Glutamatergic neuron (in vitro differentiated cells): ENCODE measurements at regions not wholly inside any gene's neighbourhood (a gene's known extent, or its start where the extent isn't known, plus 50 kb on each side); places are given as distances from the start of the nearest gene placed in this dataset.

Experiments used
- DNase-seq: peaks from one replicate; pipeline ENCODE4 v3.0.0; 2022
- H3K27ac Mint-ChIP-seq: one replicate; pipeline ENCODE4 v1.8.0; 2020; ENCODE audit warnings: mild to moderate bottlenecking, mixed read lengths, inconsistent platforms; ENCODE audit not compliant: unreplicated experiment
- H3K27me3 Mint-ChIP-seq: one replicate; pipeline ENCODE4 v1.8.0; 2020; ENCODE audit warnings: mild to moderate bottlenecking, moderate library complexity, mixed read lengths, inconsistent platforms; ENCODE audit not compliant: unreplicated experiment
- H3K36me3 Mint-ChIP-seq: one replicate; pipeline ENCODE4 v1.8.0; 2020; ENCODE audit warnings: mild to moderate bottlenecking, mixed read lengths, inconsistent platforms; ENCODE audit not compliant: unreplicated experiment
- H3K4me1 Mint-ChIP-seq: one replicate; pipeline ENCODE4 v1.8.0; 2020; ENCODE audit warnings: mild to moderate bottlenecking, low read depth, mixed read lengths, inconsistent platforms; ENCODE audit not compliant: unreplicated experiment
- H3K4me3 Mint-ChIP-seq: one replicate; pipeline ENCODE4 v1.8.0; 2020; ENCODE audit warnings: mild to moderate bottlenecking, mixed read lengths, inconsistent platforms; ENCODE audit not compliant: unreplicated experiment
- H3K9me3 Mint-ChIP-seq: one replicate; pipeline ENCODE4 v1.8.0; 2020; ENCODE audit warnings: mild to moderate bottlenecking, moderate library complexity, mixed read lengths, inconsistent platforms; ENCODE audit not compliant: unreplicated experiment
- TF ChIP-seq, protein P1 (sequence below): fragments of 200-600 bp; sonication (generic); IDR thresholded peaks from one replicate; pipeline ENCODE4 v1.5.0; 2021; ENCODE audit not compliant: partially characterized antibody, unreplicated experiment

DNA sequence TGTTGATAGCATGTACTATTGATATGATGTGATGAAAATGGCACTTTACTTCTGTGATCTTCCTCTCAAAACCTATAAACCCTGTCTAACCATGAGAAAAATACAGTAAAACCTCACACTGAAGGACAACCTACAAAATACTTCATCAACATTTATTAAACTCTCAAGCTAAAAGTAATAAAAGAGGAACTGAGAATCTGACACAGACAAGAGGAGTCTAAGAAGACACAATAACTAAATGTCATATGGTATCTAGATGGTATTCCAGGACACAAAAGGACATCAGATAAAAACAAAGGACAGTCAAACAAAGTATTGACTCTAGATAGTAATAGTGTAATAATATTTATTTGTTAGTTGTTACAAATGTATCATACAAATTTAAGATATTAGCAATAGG is 655.3 kb downstream of the SH3BGRL start:
- no peak overlapping the region for H3K27ac Mint-ChIP-seq
- H3K36me3 Mint-ChIP-seq, result no peaks in the 10 kb centered on the region
- DNase-seq, result no peak
- H3K4me1 Mint-ChIP-seq, result no peaks in the 10 kb centered on the region
- H3K4me3 Mint-ChIP-seq, result no peak overlapping the region
- H3K9me3 Mint-ChIP-seq, result no peaks in the 10 kb centered on the region
- no peaks in the 10 kb centered on the region for H3K27me3 Mint-ChIP-seq
- TF ChIP-seq, protein P1, sequence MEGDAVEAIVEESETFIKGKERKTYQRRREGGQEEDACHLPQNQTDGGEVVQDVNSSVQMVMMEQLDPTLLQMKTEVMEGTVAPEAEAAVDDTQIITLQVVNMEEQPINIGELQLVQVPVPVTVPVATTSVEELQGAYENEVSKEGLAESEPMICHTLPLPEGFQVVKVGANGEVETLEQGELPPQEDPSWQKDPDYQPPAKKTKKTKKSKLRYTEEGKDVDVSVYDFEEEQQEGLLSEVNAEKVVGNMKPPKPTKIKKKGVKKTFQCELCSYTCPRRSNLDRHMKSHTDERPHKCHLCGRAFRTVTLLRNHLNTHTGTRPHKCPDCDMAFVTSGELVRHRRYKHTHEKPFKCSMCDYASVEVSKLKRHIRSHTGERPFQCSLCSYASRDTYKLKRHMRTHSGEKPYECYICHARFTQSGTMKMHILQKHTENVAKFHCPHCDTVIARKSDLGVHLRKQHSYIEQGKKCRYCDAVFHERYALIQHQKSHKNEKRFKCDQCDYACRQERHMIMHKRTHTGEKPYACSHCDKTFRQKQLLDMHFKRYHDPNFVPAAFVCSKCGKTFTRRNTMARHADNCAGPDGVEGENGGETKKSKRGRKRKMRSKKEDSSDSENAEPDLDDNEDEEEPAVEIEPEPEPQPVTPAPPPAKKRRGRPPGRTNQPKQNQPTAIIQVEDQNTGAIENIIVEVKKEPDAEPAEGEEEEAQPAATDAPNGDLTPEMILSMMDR, result no peak

GRCh38 chrX:81866873-81867272 is 665.0 kb downstream of the SH3BGRL start:
- Mint-ChIP-seq H3K27me3 (no peaks in the 10 kb centered on the region), H3K9me3 (no peaks in the 10 kb centered on the region), H3K27ac (no peak overlapping the region), H3K36me3 (peaks cover 6% of the 10 kb centered on the region), H3K4me1 (no peaks in the 10 kb centered on the region), H3K4me3 (no peak overlapping the region)
- TF ChIP-seq, protein P1, result no peak
- DNase-seq, result no peak

GRCh38 chrX:81868979-81869378 is 667.1 kb downstream of the SH3BGRL start:
- no peaks in the 10 kb centered on the region for H3K9me3 Mint-ChIP-seq
- no peak for DNase-seq
- H3K36me3 Mint-ChIP-seq, result peaks cover 6% of the 10 kb centered on the region
- H3K27ac Mint-ChIP-seq, result no peak overlapping the region
- no peaks in the 10 kb centered on the region for H3K27me3 Mint-ChIP-seq
- H3K4me1 Mint-ChIP-seq, result no peaks in the 10 kb centered on the region
- TF ChIP-seq, protein P1, result no peak
- H3K4me3 Mint-ChIP-seq, result no peak overlapping the region

GRCh38 chrX:81874807-81875206 is 672.9 kb downstream of the SH3BGRL start:
- no peak for DNase-seq
- H3K9me3 Mint-ChIP-seq, result no peaks in the 10 kb centered on the region
- H3K36me3 Mint-ChIP-seq, result no peaks in the 10 kb centered on the region

GRCh38 chrX:81875800-81876199 is 673.9 kb downstream of the SH3BGRL start:
- Mint-ChIP-seq H3K4me3 (no peak overlapping the region), H3K4me1 (no peaks in the 10 kb centered on the region), H3K36me3 (no peaks in the 10 kb centered on the region), H3K27ac (no peak overlapping the region), H3K27me3 (no peaks in the 10 kb centered on the region), H3K9me3 (no peaks in the 10 kb centered on the region)
- no peak for DNase-seq
- TF ChIP-seq, protein P1, result no peak

More at GRCh38 chrX:81874807-81875206, 672.9 kb downstream of the SH3BGRL start:
- Mint-ChIP-seq H3K4me1 (no peaks in the 10 kb centered on the region), H3K27me3 (no peaks in the 10 kb centered on the region), H3K4me3 (no peak overlapping the region), H3K27ac (no peak overlapping the region)
- TF ChIP-seq, protein P1, result no peak
